ENCODE measurements at regions not wholly inside any gene's neighbourhood (a gene's known extent, or its start where the extent isn't known, plus 50 kb on each side); places are given as distances from the start of the nearest gene placed in this dataset.
A peak's percentile ranks its signal among the peaks of the same experiment; 100 is the strongest.

DNA sequence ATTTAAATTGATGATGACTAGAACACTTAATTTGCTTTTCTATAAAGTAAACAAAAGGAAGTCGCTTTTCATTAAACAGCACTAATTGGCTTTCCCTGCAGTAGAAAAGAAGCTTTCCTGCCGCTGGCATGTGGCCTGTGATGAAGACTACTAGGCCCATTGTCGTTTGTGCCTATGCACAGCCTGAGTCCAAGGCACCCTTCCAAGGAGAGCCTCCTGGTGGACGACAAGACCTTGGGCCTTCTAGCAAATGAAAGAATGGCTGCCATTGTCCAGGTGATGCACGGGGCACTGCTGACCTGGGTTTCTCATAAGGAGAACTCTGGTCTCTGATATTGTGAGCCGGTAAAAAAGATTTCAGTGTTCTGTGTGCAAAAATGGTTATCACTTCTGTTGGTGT lies 233.0 kb downstream of the COL4A1 start:
- TF ChIP-seq POLR2A (conservative IDR thresholded peaks at IDR 0.05) (no peak), RBM39 (optimal IDR thresholded peaks at IDR 0.05; ENCODE audit: low read depth, low read length) (no peak), FOXK1 (CRISPR knock-in tag; IDR thresholded peaks at IDR 0.05; ENCODE audit: borderline replicate concordance) (no peak), ARNT (IDR thresholded peaks at IDR 0.05) (no peak), HOXB6 (CRISPR knock-in tag; IDR thresholded peaks at IDR 0.05; ENCODE audit: borderline replicate concordance) (no peak), ZNF274 (IDR thresholded peaks at IDR 0.05; ENCODE audit: borderline replicate concordance, low read depth, low read length) (no peak), ESRRB (CRISPR knock-in tag; IDR thresholded peaks at IDR 0.05; ENCODE audit: borderline replicate concordance) (no peak)
- TF ChIP-seq, protein P1, sequence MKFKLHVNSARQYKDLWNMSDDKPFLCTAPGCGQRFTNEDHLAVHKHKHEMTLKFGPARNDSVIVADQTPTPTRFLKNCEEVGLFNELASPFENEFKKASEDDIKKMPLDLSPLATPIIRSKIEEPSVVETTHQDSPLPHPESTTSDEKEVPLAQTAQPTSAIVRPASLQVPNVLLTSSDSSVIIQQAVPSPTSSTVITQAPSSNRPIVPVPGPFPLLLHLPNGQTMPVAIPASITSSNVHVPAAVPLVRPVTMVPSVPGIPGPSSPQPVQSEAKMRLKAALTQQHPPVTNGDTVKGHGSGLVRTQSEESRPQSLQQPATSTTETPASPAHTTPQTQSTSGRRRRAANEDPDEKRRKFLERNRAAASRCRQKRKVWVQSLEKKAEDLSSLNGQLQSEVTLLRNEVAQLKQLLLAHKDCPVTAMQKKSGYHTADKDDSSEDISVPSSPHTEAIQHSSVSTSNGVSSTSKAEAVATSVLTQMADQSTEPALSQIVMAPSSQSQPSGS (CRISPR knock-in tag; IDR thresholded peaks at IDR 0.05), result no peak
- TF ChIP-seq, protein P2, sequence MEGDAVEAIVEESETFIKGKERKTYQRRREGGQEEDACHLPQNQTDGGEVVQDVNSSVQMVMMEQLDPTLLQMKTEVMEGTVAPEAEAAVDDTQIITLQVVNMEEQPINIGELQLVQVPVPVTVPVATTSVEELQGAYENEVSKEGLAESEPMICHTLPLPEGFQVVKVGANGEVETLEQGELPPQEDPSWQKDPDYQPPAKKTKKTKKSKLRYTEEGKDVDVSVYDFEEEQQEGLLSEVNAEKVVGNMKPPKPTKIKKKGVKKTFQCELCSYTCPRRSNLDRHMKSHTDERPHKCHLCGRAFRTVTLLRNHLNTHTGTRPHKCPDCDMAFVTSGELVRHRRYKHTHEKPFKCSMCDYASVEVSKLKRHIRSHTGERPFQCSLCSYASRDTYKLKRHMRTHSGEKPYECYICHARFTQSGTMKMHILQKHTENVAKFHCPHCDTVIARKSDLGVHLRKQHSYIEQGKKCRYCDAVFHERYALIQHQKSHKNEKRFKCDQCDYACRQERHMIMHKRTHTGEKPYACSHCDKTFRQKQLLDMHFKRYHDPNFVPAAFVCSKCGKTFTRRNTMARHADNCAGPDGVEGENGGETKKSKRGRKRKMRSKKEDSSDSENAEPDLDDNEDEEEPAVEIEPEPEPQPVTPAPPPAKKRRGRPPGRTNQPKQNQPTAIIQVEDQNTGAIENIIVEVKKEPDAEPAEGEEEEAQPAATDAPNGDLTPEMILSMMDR (IDR thresholded peaks at IDR 0.05 in 2 of 3, conservative IDR thresholded peaks at IDR 0.05 in 1 of 3; ENCODE audit: insufficient read depth in 2 of 3, low read depth in 1 of 3, low read length in 3 of 3), result peak in 1 of 3 experiments; percentile 14; a peak in 1 of 6 replicates
